ENCODE measurements at regions not wholly inside any gene's neighbourhood (a gene's known extent, or its start where the extent isn't known, plus 50 kb on each side); places are given as distances from the start of the nearest gene placed in this dataset.

GRCh38 chr20:50391444-50392137, 118.6 kb upstream of the PTPN1 start:
- no peak overlapping the region for H3K4me3 ChIP-seq
- no peaks in the 10 kb centered on the region for H3K27me3 ChIP-seq
- DNase-seq = no peak
- peaks cover 0 to 68% (median 33%) of the 10 kb centered on the region in 4 donors for H3K4me1 ChIP-seq
- H3K9me3 ChIP-seq = no peaks in the 10 kb centered on the region
- 100% methylated on average over 7 of the region's 15 CpGs for WGBS (ENCODE audit: insufficient coverage, low coverage, low lambda C conversion rate, missing lambda C conversion rate)
- intact Hi-C loops (cut with DNase I) = no loop called here
- no peaks in the 10 kb centered on the region for H3K36me3 ChIP-seq
- no peak for ATAC-seq
- TF ChIP-seq POLR2A (IDR thresholded peaks at IDR 0.05) = no peak
- no peak for TF ChIP-seq CTCF (IDR thresholded peaks at IDR 0.05)
- H3K27ac ChIP-seq = peak overlapping the region in 2 of 3 donors; percentile 82 to 87

GRCh38 chr20:50392138-50392866, 117.9 kb upstream of the PTPN1 start:
- Histone ChIP-seq H3K4me1 (peaks cover 0 to 73% (median 36%) of the 10 kb centered on the region in 4 donors), H3K27me3 (no peaks in the 10 kb centered on the region), H3K27ac (peak overlapping the region in 2 of 3 donors; percentile 82 to 87), H3K4me3 (no peak overlapping the region), H3K36me3 (no peaks in the 10 kb centered on the region), H3K9me3 (no peaks in the 10 kb centered on the region)
- DNase-seq (no peak), ATAC-seq (no peak)
- intact Hi-C loops (cut with DNase I) = no loop called here
- no peak for TF ChIP-seq POLR2A (IDR thresholded peaks at IDR 0.05)
- TF ChIP-seq CTCF (IDR thresholded peaks at IDR 0.05) = no peak
- 95% methylated on average over 3 of the region's 9 CpGs for WGBS (ENCODE audit: insufficient coverage, low coverage, low lambda C conversion rate, missing lambda C conversion rate)

GRCh38 chr20:50393242-50393641, 116.9 kb upstream of the PTPN1 start:
- WGBS (ENCODE audit: insufficient coverage, low coverage, low lambda C conversion rate, missing lambda C conversion rate) = 43% methylated on average over 2 of the region's 6 CpGs
- H3K27me3 ChIP-seq = no peaks in the 10 kb centered on the region
- H3K36me3 ChIP-seq = no peaks in the 10 kb centered on the region
- H3K27ac ChIP-seq = no peak overlapping the region
- DNase-seq (no peak), ATAC-seq (no peak)
- no peaks in the 10 kb centered on the region for H3K9me3 ChIP-seq
- H3K4me1 ChIP-seq = peaks cover 0 to 76% (median 37%) of the 10 kb centered on the region in 4 donors
- intact Hi-C loops (cut with DNase I) = no loop called here
- TF ChIP-seq CTCF (IDR thresholded peaks at IDR 0.05) (no peak), POLR2A (IDR thresholded peaks at IDR 0.05) (no peak)
- no peak overlapping the region for H3K4me3 ChIP-seq

GRCh38 chr20:50393990-50394561, 116.1 kb upstream of the PTPN1 start:
- H3K36me3 ChIP-seq = no peaks in the 10 kb centered on the region
- TF ChIP-seq POLR2A (IDR thresholded peaks at IDR 0.05) (no peak), CTCF (IDR thresholded peaks at IDR 0.05) (no peak)
- H3K4me3 ChIP-seq = no peak overlapping the region
- ATAC-seq (no peak), DNase-seq (no peak)
- intact Hi-C loops (cut with DNase I) = no loop called here
- 67% methylated on average over 3 of the region's 24 CpGs for WGBS (ENCODE audit: insufficient coverage, low coverage, low lambda C conversion rate, missing lambda C conversion rate)
- no peaks in the 10 kb centered on the region for H3K9me3 ChIP-seq
- H3K27me3 ChIP-seq = no peaks in the 10 kb centered on the region
- H3K27ac ChIP-seq = peak overlapping the region in 2 of 3 donors; percentile 93 to 95
- peaks cover 0 to 76% (median 37%) of the 10 kb centered on the region in 4 donors for H3K4me1 ChIP-seq

All from right lobe of liver (tissue), 6 donors.